A549 (cell line): ENCODE measurements at regions not wholly inside any gene's neighbourhood (a gene's known extent, or its start where the extent isn't known, plus 50 kb on each side); places are given as distances from the start of the nearest gene placed in this dataset.

Source experiments
- ATAC-seq, 2 experiments: fragments of 200-7000 bp in 1 of 2; fragments of >200 bp in 1 of 2; cut with Nextera tagmentation in 1 of 2; cut with Tn5 transposase in 1 of 2; 3 replicates each; pipeline versions ENCODE4 v1.8.0 to v1.9.1; 2018 to 2020; ENCODE audit warnings: mild to moderate bottlenecking in 1 of 2, moderate library complexity in 1 of 2
- CTCF ChIA-PET: fragments of 300-600 bp; sonication (Branson Sonifier 250); formaldehyde crosslinking; extraction: SDS; loops from one replicate; lab custom pipeline; 2021; ENCODE audit warnings: antibody characterized with exemption, inconsistent platforms; lab: Yijun Ruan, JAX
- POLR2A ChIA-PET: fragments of 350-600 bp; formaldehyde crosslinking; extraction: SDS; loops from one replicate; lab custom pipeline; 2021; ENCODE audit warnings: antibody characterized with exemption, inconsistent platforms; lab: Yijun Ruan, JAX
- DNase-seq, 2 experiments: peaks; one replicate each; pipeline versions ENCODE4 v3.0.0 to v3.0.0-alpha.2; 2011 to 2016; ENCODE audit warnings: low read depth in 1 of 2, low spot score in 1 of 2
- FAIRE-seq: peaks from 2 replicates; lab custom pipeline; 2011; peaks lifted over from hg19 to GRCh38; lab: Jason Lieb, UNC
- H3K27ac ChIP-seq, 2 experiments: fragments of >200 bp; sonication (Bioruptor Twin); formaldehyde crosslinking; 3 replicates each; pipeline ENCODE4 v1.5.1; 2016 to 2017
- H3K4me1 ChIP-seq: fragments of >200 bp; sonication (Bioruptor Twin); formaldehyde crosslinking; 3 replicates; pipeline ENCODE4 v1.6.1; 2016
- H3K4me2 ChIP-seq: fragments of >200 bp; sonication (Bioruptor Twin); formaldehyde crosslinking; 3 replicates; pipeline ENCODE4 v1.6.1; 2016
- H3K4me3 ChIP-seq: fragments of >200 bp; sonication (Bioruptor Twin); formaldehyde crosslinking; 3 replicates; pipeline ENCODE4 v1.5.1; 2016
- H3K9me3 ChIP-seq: fragments of >200 bp; sonication (Bioruptor Twin); formaldehyde crosslinking; 3 replicates; pipeline ENCODE4 v1.6.1; 2016
- BHLHE40 ChIP-seq: IDR thresholded peaks from 2 replicates; pipeline ENCODE4 v1.6.1; 2012; ENCODE audit warnings: low read depth, low read length, inconsistent platforms
- CEBPB ChIP-seq, 2 experiments: fragments of >200 bp in 1 of 2; sonication (Bioruptor Twin) in 1 of 2; formaldehyde crosslinking in 1 of 2; IDR thresholded peaks; 2 replicates each; pipeline ENCODE4 v1.6.1; 2012 to 2016
- CHD4 ChIP-seq: fragments of 200-600 bp; sonication (generic); IDR thresholded peaks from 2 replicates; pipeline ENCODE4 v1.6.1; 2016; ENCODE audit warnings: antibody characterized with exemption, mild to moderate bottlenecking, borderline replicate concordance
- EHF ChIP-seq: fragments of 250-450 bp; sonication (Bioruptor Pico); IDR thresholded peaks from 2 replicates; pipeline ENCODE4 v1.5.0; 2020; ENCODE audit warnings: mild to moderate bottlenecking
- EHMT2 ChIP-seq: fragments of 200-600 bp; sonication (generic); IDR thresholded peaks from 2 replicates; pipeline ENCODE4 v1.6.1; 2016; ENCODE audit warnings: antibody characterized with exemption, low read depth, mild to moderate bottlenecking, moderate library complexity
- EP300 ChIP-seq, 2 experiments: fragments of >200 bp; sonication (Bioruptor Twin); formaldehyde crosslinking; IDR thresholded peaks; 2 replicates in 1 of 2; 3 replicates in 1 of 2; pipeline ENCODE4 v1.6.1; 2016 to 2017
- ESRRA ChIP-seq: fragments of 150-350 bp; IDR thresholded peaks from 2 replicates; pipeline ENCODE4 v1.6.1; 2014; ENCODE audit warnings: mild to moderate bottlenecking, low read length, borderline replicate concordance
- FOSB ChIP-seq: fragments of 250-450 bp; sonication (Bioruptor Pico); IDR thresholded peaks from 2 replicates; pipeline ENCODE4 v1.5.0; 2020; ENCODE audit warnings: mild to moderate bottlenecking, moderate library complexity
- FOSL2 ChIP-seq, 2 experiments: fragments of 450-650 bp in 1 of 2; fragments of >200 bp in 1 of 2; sonication (Bioruptor Twin) in 1 of 2; formaldehyde crosslinking; IDR thresholded peaks; 2 replicates each; pipeline versions ENCODE4 v1.5.0 to v1.6.1; 2016 to 2020; ENCODE audit warnings: mild to moderate bottlenecking in 1 of 2, moderate library complexity in 1 of 2
- FOXS1 ChIP-seq: fragments of 250-450 bp; sonication (Bioruptor Pico); IDR thresholded peaks from 2 replicates; pipeline ENCODE4 v1.5.0; 2020; ENCODE audit warnings: mild to moderate bottlenecking, moderate library complexity
- GATA3 ChIP-seq: IDR thresholded peaks from 2 replicates; pipeline ENCODE4 v1.6.1; 2012; ENCODE audit warnings: borderline replicate concordance
- HEYL ChIP-seq: fragments of 250-450 bp; sonication (Bioruptor Pico); IDR thresholded peaks from 2 replicates; pipeline ENCODE4 v1.8.0; 2021; ENCODE audit warnings: mild to moderate bottlenecking, moderate library complexity
- JUNB ChIP-seq: fragments of >200 bp; sonication (Bioruptor Twin); formaldehyde crosslinking; IDR thresholded peaks from 2 replicates; pipeline ENCODE4 v1.6.1; 2016
- PHF8 ChIP-seq: fragments of 200-600 bp; sonication (generic); IDR thresholded peaks from 2 replicates; pipeline ENCODE4 v1.6.1; 2016; ENCODE audit warnings: low read depth, mild to moderate bottlenecking, antibody characterized with exemption, moderate library complexity, borderline replicate concordance
- POLR2A ChIP-seq: IDR thresholded peaks from 2 replicates; pipeline ENCODE4 v1.6.1; 2012; ENCODE audit warnings: mild to moderate bottlenecking, low read length
- RARB ChIP-seq: fragments of 250-450 bp; sonication (Bioruptor Pico); IDR thresholded peaks from 2 replicates; pipeline ENCODE4 v1.8.0; 2021; ENCODE audit warnings: mild to moderate bottlenecking, moderate library complexity
- ZFP36 ChIP-seq: fragments of 450-650 bp; IDR thresholded peaks from 2 replicates; pipeline ENCODE4 v1.6.1; 2014; ENCODE audit warnings: borderline replicate concordance; ENCODE audit not compliant: partially characterized antibody
- ZNF302 ChIP-seq: fragments of 250-450 bp; sonication (Bioruptor Pico); IDR thresholded peaks from 2 replicates; pipeline ENCODE4 v1.9.0; 2021; ENCODE audit warnings: inconsistent platforms, mild to moderate bottlenecking, moderate library complexity
- ZSCAN20 ChIP-seq: fragments of 250-450 bp; sonication (Bioruptor Pico); IDR thresholded peaks from 2 replicates; pipeline ENCODE4 v1.8.0; 2022; ENCODE audit warnings: mild to moderate bottlenecking, moderate library complexity
- TF ChIP-seq, protein P1 (sequence below): fragments of 250-450 bp; sonication (Bioruptor Pico); IDR thresholded peaks from 2 replicates; pipeline ENCODE4 v1.5.0; 2021; ENCODE audit warnings: mild to moderate bottlenecking, moderate library complexity, borderline replicate concordance
- TF ChIP-seq, protein P2 (sequence below): fragments of 150-350 bp; IDR thresholded peaks from 2 replicates; pipeline ENCODE4 v1.6.1; 2014; ENCODE audit warnings: low read depth, mild to moderate bottlenecking, low read length
- TF ChIP-seq, protein P3 (sequence below): IDR thresholded peaks from 2 replicates; pipeline ENCODE4 v1.6.1; 2012; ENCODE audit warnings: low read depth, borderline replicate concordance
- TF ChIP-seq, protein P4 (sequence below): IDR thresholded peaks from 2 replicates; pipeline ENCODE4 v1.6.1; 2012
- TF ChIP-seq, protein P5 (sequence below): fragments of 200-600 bp; sonication (generic); IDR thresholded peaks from 2 replicates; pipeline ENCODE4 v1.6.1; 2016; ENCODE audit warnings: antibody characterized with exemption, mild to moderate bottlenecking, moderate library complexity
- TF ChIP-seq, protein P6 (sequence below): fragments of 250-450 bp; sonication (Bioruptor Pico); IDR thresholded peaks from 2 replicates; pipeline ENCODE4 v1.5.0; 2020; ENCODE audit warnings: low read depth, mild to moderate bottlenecking, moderate library complexity

DNA sequence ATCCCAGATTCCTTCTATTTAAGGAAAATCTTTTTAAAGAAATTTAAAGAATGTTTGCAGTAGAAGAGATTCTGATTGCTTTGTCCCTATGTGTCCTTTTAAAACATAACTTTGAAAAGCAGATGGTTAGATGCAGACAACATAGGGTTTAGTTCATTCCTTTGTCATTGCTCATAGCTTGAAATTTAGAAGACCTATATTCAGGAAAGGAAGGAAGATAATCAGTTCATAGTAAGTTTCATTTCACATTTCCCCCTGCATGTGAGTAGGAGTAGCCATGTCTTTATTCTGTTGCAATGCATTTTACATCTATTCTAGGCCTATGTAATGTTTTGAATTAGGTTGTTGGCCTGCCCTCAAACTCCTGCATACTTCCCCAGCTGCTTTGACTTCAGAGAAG lies 197.9 kb upstream of the GRIK2 start:
- DNase-seq, result no peak
- no peak for ATAC-seq
- H3K27ac ChIP-seq, result no peak overlapping the region
- FAIRE-seq, result no peak
- ChIA-PET POLR2A (no interaction called here), CTCF (no interaction called here)
- no peak overlapping the region for H3K4me2 ChIP-seq
- no peak overlapping the region for H3K4me3 ChIP-seq
- H3K4me1 ChIP-seq, result no peaks in the 10 kb centered on the region
- TF ChIP-seq HEYL (CRISPR knock-in tag) (no peak), ESRRA (no peak), CHD4 (no peak), RARB (CRISPR knock-in tag) (no peak), POLR2A (no peak), BHLHE40 (no peak), EHMT2 (no peak), ZSCAN20 (CRISPR knock-in tag) (no peak), ZFP36 (no peak), ZNF302 (no peak), CEBPB (IDR thresholded peaks at IDR 0.05) (no peak), GATA3 (no peak)
- TF ChIP-seq, protein P1, sequence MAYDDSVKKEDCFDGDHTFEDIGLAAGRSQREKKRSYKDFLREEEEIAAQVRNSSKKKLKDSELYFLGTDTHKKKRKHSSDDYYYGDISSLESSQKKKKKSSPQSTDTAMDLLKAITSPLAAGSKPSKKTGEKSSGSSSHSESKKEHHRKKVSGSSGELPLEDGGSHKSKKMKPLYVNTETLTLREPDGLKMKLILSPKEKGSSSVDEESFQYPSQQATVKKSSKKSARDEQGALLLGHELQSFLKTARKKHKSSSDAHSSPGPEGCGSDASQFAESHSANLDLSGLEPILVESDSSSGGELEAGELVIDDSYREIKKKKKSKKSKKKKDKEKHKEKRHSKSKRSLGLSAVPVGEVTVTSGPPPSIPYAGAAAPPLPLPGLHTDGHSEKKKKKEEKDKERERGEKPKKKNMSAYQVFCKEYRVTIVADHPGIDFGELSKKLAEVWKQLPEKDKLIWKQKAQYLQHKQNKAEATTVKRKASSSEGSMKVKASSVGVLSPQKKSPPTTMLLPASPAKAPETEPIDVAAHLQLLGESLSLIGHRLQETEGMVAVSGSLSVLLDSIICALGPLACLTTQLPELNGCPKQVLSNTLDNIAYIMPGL (CRISPR knock-in tag), result no peak
- TF ChIP-seq, protein P2, sequence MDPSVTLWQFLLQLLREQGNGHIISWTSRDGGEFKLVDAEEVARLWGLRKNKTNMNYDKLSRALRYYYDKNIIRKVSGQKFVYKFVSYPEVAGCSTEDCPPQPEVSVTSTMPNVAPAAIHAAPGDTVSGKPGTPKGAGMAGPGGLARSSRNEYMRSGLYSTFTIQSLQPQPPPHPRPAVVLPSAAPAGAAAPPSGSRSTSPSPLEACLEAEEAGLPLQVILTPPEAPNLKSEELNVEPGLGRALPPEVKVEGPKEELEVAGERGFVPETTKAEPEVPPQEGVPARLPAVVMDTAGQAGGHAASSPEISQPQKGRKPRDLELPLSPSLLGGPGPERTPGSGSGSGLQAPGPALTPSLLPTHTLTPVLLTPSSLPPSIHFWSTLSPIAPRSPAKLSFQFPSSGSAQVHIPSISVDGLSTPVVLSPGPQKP, result no peak
- TF ChIP-seq, protein P3, sequence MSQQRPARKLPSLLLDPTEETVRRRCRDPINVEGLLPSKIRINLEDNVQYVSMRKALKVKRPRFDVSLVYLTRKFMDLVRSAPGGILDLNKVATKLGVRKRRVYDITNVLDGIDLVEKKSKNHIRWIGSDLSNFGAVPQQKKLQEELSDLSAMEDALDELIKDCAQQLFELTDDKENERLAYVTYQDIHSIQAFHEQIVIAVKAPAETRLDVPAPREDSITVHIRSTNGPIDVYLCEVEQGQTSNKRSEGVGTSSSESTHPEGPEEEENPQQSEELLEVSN, result no peak
- TF ChIP-seq, protein P4, sequence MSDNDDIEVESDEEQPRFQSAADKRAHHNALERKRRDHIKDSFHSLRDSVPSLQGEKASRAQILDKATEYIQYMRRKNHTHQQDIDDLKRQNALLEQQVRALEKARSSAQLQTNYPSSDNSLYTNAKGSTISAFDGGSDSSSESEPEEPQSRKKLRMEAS, result no peak
- no peaks in the 10 kb centered on the region for H3K9me3 ChIP-seq

DNA sequence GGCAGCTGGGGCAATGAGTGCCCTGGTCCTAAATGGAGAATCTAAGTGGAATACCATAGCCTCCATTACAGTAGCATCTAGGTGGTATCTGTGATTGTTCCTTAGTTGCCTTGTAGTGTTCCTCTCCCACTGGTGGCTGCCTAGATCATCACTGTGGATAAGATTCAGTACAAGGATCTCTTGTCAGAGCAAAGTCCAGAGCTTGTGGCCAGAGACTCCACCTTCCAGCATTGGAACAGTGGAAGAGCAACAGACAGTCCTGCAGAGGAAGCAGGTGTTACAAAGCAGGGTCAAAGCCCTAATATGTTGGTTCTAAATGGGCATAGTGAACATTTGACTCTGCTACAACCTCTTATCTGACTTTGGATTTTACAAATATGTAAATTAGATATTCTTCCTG lies 194.1 kb upstream of the GRIK2 start:
- ATAC-seq (no peak), DNase-seq (no peak), FAIRE-seq (no peak)
- POLR2A ChIA-PET, result no interaction called here
- H3K27ac ChIP-seq, result no peak overlapping the region
- TF ChIP-seq FOSB (CRISPR knock-in tag), result no peak
- TF ChIP-seq CEBPB (IDR thresholded peaks at IDR 0.05), result no peak
- TF ChIP-seq, protein P3, result no peak
- H3K4me3 ChIP-seq, result no peak overlapping the region
- no peaks in the 10 kb centered on the region for H3K4me1 ChIP-seq
- CTCF ChIA-PET, result no interaction called here
- H3K4me2 ChIP-seq, result no peak overlapping the region
- H3K9me3 ChIP-seq, result no peaks in the 10 kb centered on the region

DNA sequence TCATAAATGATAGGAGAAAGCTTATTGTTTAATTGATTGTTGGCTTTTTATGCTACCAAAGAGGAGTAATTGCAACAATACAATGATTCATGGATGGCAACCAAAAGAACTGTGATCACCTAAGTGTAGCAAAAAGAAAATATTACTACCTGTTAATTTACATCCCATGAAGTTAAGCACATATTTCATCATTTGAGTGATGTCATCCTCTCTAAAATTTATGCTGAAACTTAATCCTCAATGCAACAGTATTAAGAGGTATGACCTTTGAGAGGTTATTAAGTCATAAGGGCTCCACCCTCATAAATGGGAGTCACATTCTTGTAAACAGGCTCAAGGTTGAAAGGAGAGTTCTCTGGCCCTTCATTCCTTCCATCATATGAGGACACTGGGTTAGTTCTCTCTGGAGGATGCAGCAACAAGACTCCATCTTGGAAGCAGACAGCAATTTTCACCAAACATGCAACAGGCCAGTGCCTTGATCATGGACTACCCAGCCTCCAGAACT lies 190.6 kb upstream of the GRIK2 start:
- Histone ChIP-seq H3K4me1 (no peaks in the 10 kb centered on the region), H3K27ac (no peak overlapping the region), H3K9me3 (no peaks in the 10 kb centered on the region), H3K4me3 (no peak overlapping the region), H3K4me2 (no peak overlapping the region)
- ChIA-PET POLR2A (no interaction called here), CTCF (no interaction called here)
- FAIRE-seq, result no peak
- no peak for DNase-seq
- no peak for ATAC-seq
- TF ChIP-seq PHF8 (no peak), FOXS1 (no peak), EP300 (IDR thresholded peaks at IDR 0.05) (no peak), EHF (no peak), HEYL (CRISPR knock-in tag) (no peak), GATA3 (no peak), FOSL2 (IDR thresholded peaks at IDR 0.05) (no peak), FOSL2 (CRISPR knock-in tag; IDR thresholded peaks at IDR 0.05) (no peak), JUNB (no peak)
- TF ChIP-seq, protein P5, sequence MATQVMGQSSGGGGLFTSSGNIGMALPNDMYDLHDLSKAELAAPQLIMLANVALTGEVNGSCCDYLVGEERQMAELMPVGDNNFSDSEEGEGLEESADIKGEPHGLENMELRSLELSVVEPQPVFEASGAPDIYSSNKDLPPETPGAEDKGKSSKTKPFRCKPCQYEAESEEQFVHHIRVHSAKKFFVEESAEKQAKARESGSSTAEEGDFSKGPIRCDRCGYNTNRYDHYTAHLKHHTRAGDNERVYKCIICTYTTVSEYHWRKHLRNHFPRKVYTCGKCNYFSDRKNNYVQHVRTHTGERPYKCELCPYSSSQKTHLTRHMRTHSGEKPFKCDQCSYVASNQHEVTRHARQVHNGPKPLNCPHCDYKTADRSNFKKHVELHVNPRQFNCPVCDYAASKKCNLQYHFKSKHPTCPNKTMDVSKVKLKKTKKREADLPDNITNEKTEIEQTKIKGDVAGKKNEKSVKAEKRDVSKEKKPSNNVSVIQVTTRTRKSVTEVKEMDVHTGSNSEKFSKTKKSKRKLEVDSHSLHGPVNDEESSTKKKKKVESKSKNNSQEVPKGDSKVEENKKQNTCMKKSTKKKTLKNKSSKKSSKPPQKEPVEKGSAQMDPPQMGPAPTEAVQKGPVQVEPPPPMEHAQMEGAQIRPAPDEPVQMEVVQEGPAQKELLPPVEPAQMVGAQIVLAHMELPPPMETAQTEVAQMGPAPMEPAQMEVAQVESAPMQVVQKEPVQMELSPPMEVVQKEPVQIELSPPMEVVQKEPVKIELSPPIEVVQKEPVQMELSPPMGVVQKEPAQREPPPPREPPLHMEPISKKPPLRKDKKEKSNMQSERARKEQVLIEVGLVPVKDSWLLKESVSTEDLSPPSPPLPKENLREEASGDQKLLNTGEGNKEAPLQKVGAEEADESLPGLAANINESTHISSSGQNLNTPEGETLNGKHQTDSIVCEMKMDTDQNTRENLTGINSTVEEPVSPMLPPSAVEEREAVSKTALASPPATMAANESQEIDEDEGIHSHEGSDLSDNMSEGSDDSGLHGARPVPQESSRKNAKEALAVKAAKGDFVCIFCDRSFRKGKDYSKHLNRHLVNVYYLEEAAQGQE, result no peak
- TF ChIP-seq, protein P6, sequence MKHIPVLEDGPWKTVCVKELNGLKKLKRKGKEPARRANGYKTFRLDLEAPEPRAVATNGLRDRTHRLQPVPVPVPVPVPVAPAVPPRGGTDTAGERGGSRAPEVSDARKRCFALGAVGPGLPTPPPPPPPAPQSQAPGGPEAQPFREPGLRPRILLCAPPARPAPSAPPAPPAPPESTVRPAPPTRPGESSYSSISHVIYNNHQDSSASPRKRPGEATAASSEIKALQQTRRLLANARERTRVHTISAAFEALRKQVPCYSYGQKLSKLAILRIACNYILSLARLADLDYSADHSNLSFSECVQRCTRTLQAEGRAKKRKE (CRISPR knock-in tag), result no peak
